ENCODE measurements at regions not wholly inside any gene's neighbourhood (a gene's known extent, or its start where the extent isn't known, plus 50 kb on each side); places are given as distances from the start of the nearest gene placed in this dataset.

- TF ChIP-seq, protein P1, sequence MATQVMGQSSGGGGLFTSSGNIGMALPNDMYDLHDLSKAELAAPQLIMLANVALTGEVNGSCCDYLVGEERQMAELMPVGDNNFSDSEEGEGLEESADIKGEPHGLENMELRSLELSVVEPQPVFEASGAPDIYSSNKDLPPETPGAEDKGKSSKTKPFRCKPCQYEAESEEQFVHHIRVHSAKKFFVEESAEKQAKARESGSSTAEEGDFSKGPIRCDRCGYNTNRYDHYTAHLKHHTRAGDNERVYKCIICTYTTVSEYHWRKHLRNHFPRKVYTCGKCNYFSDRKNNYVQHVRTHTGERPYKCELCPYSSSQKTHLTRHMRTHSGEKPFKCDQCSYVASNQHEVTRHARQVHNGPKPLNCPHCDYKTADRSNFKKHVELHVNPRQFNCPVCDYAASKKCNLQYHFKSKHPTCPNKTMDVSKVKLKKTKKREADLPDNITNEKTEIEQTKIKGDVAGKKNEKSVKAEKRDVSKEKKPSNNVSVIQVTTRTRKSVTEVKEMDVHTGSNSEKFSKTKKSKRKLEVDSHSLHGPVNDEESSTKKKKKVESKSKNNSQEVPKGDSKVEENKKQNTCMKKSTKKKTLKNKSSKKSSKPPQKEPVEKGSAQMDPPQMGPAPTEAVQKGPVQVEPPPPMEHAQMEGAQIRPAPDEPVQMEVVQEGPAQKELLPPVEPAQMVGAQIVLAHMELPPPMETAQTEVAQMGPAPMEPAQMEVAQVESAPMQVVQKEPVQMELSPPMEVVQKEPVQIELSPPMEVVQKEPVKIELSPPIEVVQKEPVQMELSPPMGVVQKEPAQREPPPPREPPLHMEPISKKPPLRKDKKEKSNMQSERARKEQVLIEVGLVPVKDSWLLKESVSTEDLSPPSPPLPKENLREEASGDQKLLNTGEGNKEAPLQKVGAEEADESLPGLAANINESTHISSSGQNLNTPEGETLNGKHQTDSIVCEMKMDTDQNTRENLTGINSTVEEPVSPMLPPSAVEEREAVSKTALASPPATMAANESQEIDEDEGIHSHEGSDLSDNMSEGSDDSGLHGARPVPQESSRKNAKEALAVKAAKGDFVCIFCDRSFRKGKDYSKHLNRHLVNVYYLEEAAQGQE (IDR thresholded peaks at IDR 0.05; ENCODE audit: low read depth): no peak
- TF ChIP-seq ATF3 (IDR thresholded peaks at IDR 0.05) (no peak), CBX3 (IDR thresholded peaks at IDR 0.05; ENCODE audit: low read depth) (no peak), POLR2A (IDR thresholded peaks at IDR 0.05; ENCODE audit: borderline replicate concordance, extremely low read depth, insufficient read depth, insufficient read length) (no peak), SRF (IDR thresholded peaks at IDR 0.05; ENCODE audit: low read depth) (no peak), POLR2AphosphoS5 (IDR thresholded peaks at IDR 0.05; ENCODE audit: low read depth, low read length) (no peak)
Measured at GRCh38 chr20:11716945-11717248, 200.8 kb upstream of the BTBD3 start (continued).

GRCh38 chr20:11717562-11717961 lies 200.1 kb upstream of the BTBD3 start:
- Histone ChIP-seq H3K4me1 (ENCODE audit: control insufficient read depth in 1 of 2, insufficient read depth in 2 of 2, low read length in 2 of 2) (no peaks in the 10 kb centered on the region), H4K20me1 (ENCODE audit: insufficient read depth) (no peaks in the 10 kb centered on the region), H3K4me3 (replicated peaks in 1 of 2; ENCODE audit: low read depth in 1 of 2, low read length in 2 of 2) (no peak overlapping the region), H3K27ac (ENCODE audit: low read depth, low read length) (no peak overlapping the region), H3K4me2 (ENCODE audit: low read length) (no peak overlapping the region), H3K9me3 (ENCODE audit: control insufficient read depth in 1 of 2, insufficient read depth in 1 of 2, low read depth in 1 of 2, low read length in 2 of 2) (no peaks in the 10 kb centered on the region), H3K9ac (ENCODE audit: low read length) (no peak overlapping the region), H3K36me3 (ENCODE audit: control insufficient read depth in 1 of 2, insufficient read depth in 2 of 2, low read length in 2 of 2) (no peaks in the 10 kb centered on the region), H3K9me2 (ENCODE audit: insufficient read depth) (no peaks in the 10 kb centered on the region), H3K27me3 (ENCODE audit: insufficient read depth, low read length) (peaks cover 2% of the 10 kb centered on the region), H3K79me2 (ENCODE audit: insufficient read depth, low read length) (no peaks in the 10 kb centered on the region), H2AFZ (ENCODE audit: low read depth, low read length, poor library complexity, severe bottlenecking) (no peak overlapping the region)
- ChIA-PET POLR2A (no interaction called here), RAD21 (ENCODE audit: low non-redundant PET in 1 of 2, low total read pairs in 2 of 2, uncharacterized antibody in 2 of 2, unreplicated experiment in 2 of 2) (no interaction called here), CTCF (no interaction called here)
- TF ChIP-seq FOSL1 (IDR thresholded peaks at IDR 0.05; ENCODE audit: low read depth) (no peak), EGR1 (IDR thresholded peaks at IDR 0.05; ENCODE audit: low read depth) (no peak), POLR2A (IDR thresholded peaks at IDR 0.05; ENCODE audit: borderline replicate concordance, extremely low read depth, insufficient read depth, insufficient read length) (no peak)
- BruUV-seq (replicated peaks): no TSS peak
- DNase-seq (ENCODE audit: low read depth, low spot score) (no peak), ATAC-seq (no peak)
- intact Hi-C loops (cut with micrococcal nuclease): no loop called here
